H9 (cell line): ENCODE measurements at regions not wholly inside any gene's neighbourhood (a gene's known extent, or its start where the extent isn't known, plus 50 kb on each side); places are given as distances from the start of the nearest gene placed in this dataset.
A peak's percentile ranks its signal among the peaks of the same experiment; 100 is the strongest.

Experiments
- DNase-seq: peaks from one replicate; pipeline ENCODE4 v3.0.0-alpha.2; 2017
- H2AFZ ChIP-seq: one replicate; pipeline ENCODE4 v1.6.1; 2013; ENCODE audit warnings: mild to moderate bottlenecking, low read length, control low read depth, moderate library complexity
- H2AK5ac ChIP-seq: 2 replicates; pipeline ENCODE4 v1.6.1; 2013; ENCODE audit warnings: low read length, control low read depth, mixed read lengths; ENCODE audit not compliant: insufficient read length
- H2BK120ac ChIP-seq: one replicate; pipeline ENCODE4 v1.6.1; 2013; ENCODE audit warnings: low read depth, mild to moderate bottlenecking, low read length, control low read depth, inconsistent platforms; ENCODE audit not compliant: poor library complexity, severe bottlenecking
- H2BK12ac ChIP-seq: 2 replicates; pipeline ENCODE4 v1.6.1; 2013; ENCODE audit warnings: low read length, control low read depth, mixed read lengths, low read depth; ENCODE audit not compliant: insufficient read length
- H2BK15ac ChIP-seq: 2 replicates; pipeline ENCODE4 v1.6.1; 2013; ENCODE audit warnings: low read depth, low read length, control low read depth
- H2BK20ac ChIP-seq: one replicate; pipeline ENCODE4 v1.6.1; 2013; ENCODE audit warnings: low read depth, mild to moderate bottlenecking, low read length, control low read depth, inconsistent platforms; ENCODE audit not compliant: poor library complexity, severe bottlenecking
- H2BK5ac ChIP-seq: 2 replicates; pipeline ENCODE4 v1.6.1; 2013; ENCODE audit warnings: low read length, control low read depth, mixed read lengths; ENCODE audit not compliant: insufficient read length
- H3K14ac ChIP-seq: 2 replicates; pipeline ENCODE4 v1.6.1; 2013; ENCODE audit warnings: low read length, control low read depth; ENCODE audit not compliant: insufficient read depth
- H3K18ac ChIP-seq: 2 replicates; pipeline ENCODE4 v1.6.1; 2013; ENCODE audit warnings: low read depth, mild to moderate bottlenecking, mixed read lengths, low read length, control low read depth; ENCODE audit not compliant: insufficient read length
- H3K23ac ChIP-seq: 2 replicates; pipeline ENCODE4 v1.6.1; 2013; ENCODE audit warnings: low read length, control low read depth, mixed read lengths, low read depth; ENCODE audit not compliant: insufficient read length
- H3K23me2 ChIP-seq: 2 replicates; pipeline ENCODE4 v1.6.1; 2013; ENCODE audit warnings: low read depth, mild to moderate bottlenecking, mixed read lengths, low read length, control low read depth; ENCODE audit not compliant: insufficient read length, poor library complexity, severe bottlenecking
- H3K27ac ChIP-seq: 2 replicates; pipeline ENCODE4 v1.5.1; 2013; ENCODE audit warnings: low read length, control low read depth, mixed read lengths, low read depth; ENCODE audit not compliant: insufficient read length
- H3K27me3 ChIP-seq: 2 replicates; pipeline ENCODE4 v1.6.1; 2013; ENCODE audit warnings: low read length, control low read depth, inconsistent platforms; ENCODE audit not compliant: insufficient read depth
- H3K4ac ChIP-seq: 2 replicates; pipeline ENCODE4 v1.6.1; 2013; ENCODE audit warnings: low read depth, mild to moderate bottlenecking, control low read depth, inconsistent platforms, low read length, moderate library complexity
- H3K4me1 ChIP-seq: 2 replicates; pipeline ENCODE4 v1.6.1; 2013; ENCODE audit warnings: low read length, control low read depth, inconsistent platforms; ENCODE audit not compliant: insufficient read depth
- H3K4me2 ChIP-seq: 2 replicates; pipeline ENCODE4 v1.6.1; 2013; ENCODE audit warnings: low read length, control low read depth, mixed read lengths; ENCODE audit not compliant: insufficient read length, insufficient read depth
- H3K56ac ChIP-seq: 2 replicates; pipeline ENCODE4 v1.6.1; 2013; ENCODE audit warnings: low read depth, mild to moderate bottlenecking, mixed read lengths, low read length, control low read depth; ENCODE audit not compliant: insufficient read length
- H3K79me1 ChIP-seq: 2 replicates; pipeline ENCODE4 v1.6.1; 2013; ENCODE audit warnings: low read depth, mild to moderate bottlenecking, moderate library complexity, low read length, control low read depth, inconsistent platforms; ENCODE audit not compliant: insufficient read depth, poor library complexity, severe bottlenecking
- H3K79me2 ChIP-seq: 2 replicates; pipeline ENCODE4 v1.6.1; 2013; ENCODE audit warnings: low read length, control low read depth, inconsistent platforms; ENCODE audit not compliant: insufficient read depth
- H3K9ac ChIP-seq: 2 replicates; pipeline ENCODE4 v1.6.1; 2013; ENCODE audit warnings: low read length, control low read depth, mixed read lengths; ENCODE audit not compliant: insufficient read length; ENCODE audit errors: extremely low read depth
- H3K9me3 ChIP-seq: one replicate; pipeline ENCODE4 v1.6.1; 2013; ENCODE audit warnings: low read depth, low read length, inconsistent platforms; ENCODE audit not compliant: control insufficient read depth
- H3T11ph ChIP-seq: one replicate; pipeline ENCODE4 v1.6.1; 2013; ENCODE audit warnings: mild to moderate bottlenecking, low read length, control low read depth, inconsistent platforms
- H4K20me1 ChIP-seq: one replicate; pipeline ENCODE4 v1.6.1; 2013; ENCODE audit not compliant: control insufficient read depth, insufficient read length, insufficient read depth
- H4K5ac ChIP-seq: 2 replicates; pipeline ENCODE4 v1.6.1; 2013; ENCODE audit warnings: low read depth, mild to moderate bottlenecking, mixed read lengths, low read length, control low read depth; ENCODE audit not compliant: insufficient read length
- H4K8ac ChIP-seq: replicated peaks from 2 replicates; pipeline ENCODE4 v1.6.1; 2013; ENCODE audit warnings: low read length, control low read depth, mixed read lengths, low read depth; ENCODE audit not compliant: insufficient read length
- H4K91ac ChIP-seq: 2 replicates; pipeline ENCODE4 v1.6.1; 2013; ENCODE audit warnings: low read depth, mild to moderate bottlenecking, moderate library complexity, mixed read lengths, low read length, control low read depth; ENCODE audit not compliant: insufficient read length
- H3K27ac Mint-ChIP-seq, 3 experiments: 2 replicates in 2 of 3; 3 replicates in 1 of 3; pipeline ENCODE4 v1.8.0; 2020 to 2021; ENCODE audit warnings: mixed read lengths in 3 of 3, mild to moderate bottlenecking in 1 of 3, moderate library complexity in 1 of 3
- H3K27me3 Mint-ChIP-seq: 2 replicates; pipeline ENCODE4 v1.8.0; 2021; ENCODE audit warnings: low read depth, mild to moderate bottlenecking, moderate library complexity, mixed read lengths
- H3K36me3 Mint-ChIP-seq, 3 experiments: 2 replicates in 2 of 3; 3 replicates in 1 of 3; pipeline ENCODE4 v1.8.0; 2020 to 2021; ENCODE audit warnings: low read depth in 3 of 3, mixed read lengths in 3 of 3; ENCODE audit not compliant: insufficient read depth in 1 of 3
- H3K4me1 Mint-ChIP-seq, 2 experiments: 2 replicates each; pipeline ENCODE4 v1.8.0; 2020; ENCODE audit warnings: mixed read lengths in 2 of 2
- H3K4me3 Mint-ChIP-seq, 2 experiments: 2 replicates in 1 of 2; 3 replicates in 1 of 2; pipeline ENCODE4 v1.8.0; 2020 to 2021; ENCODE audit warnings: mild to moderate bottlenecking in 2 of 2, mixed read lengths in 2 of 2, moderate library complexity in 1 of 2
- H3K9me3 Mint-ChIP-seq, 2 experiments: 2 replicates in 1 of 2; 3 replicates in 1 of 2; pipeline ENCODE4 v1.8.0; 2020; ENCODE audit warnings: mild to moderate bottlenecking in 2 of 2, mixed read lengths in 2 of 2, moderate library complexity in 1 of 2
- WGBS: extraction: QIAGEN DNeasy Blood & Tissue Kit; methylation state at CpG from one replicate; pipeline ENCODE4 v1.1.7; 2013; ENCODE audit warnings: missing lambda C conversion rate, low lambda C conversion rate, mixed read lengths; ENCODE audit not compliant: insufficient read length; ENCODE audit errors: extremely low coverage; 5-methylcytosine and 5-hydroxymethylcytosine counted together
- TF ChIP-seq, protein P1 (sequence below): fragments of 200-600 bp; sonication (generic); conservative IDR thresholded peaks from 3 replicates; pipeline ENCODE4 v1.8.0; 2021; ENCODE audit warnings: antibody characterized with exemption, mild to moderate bottlenecking

DNA sequence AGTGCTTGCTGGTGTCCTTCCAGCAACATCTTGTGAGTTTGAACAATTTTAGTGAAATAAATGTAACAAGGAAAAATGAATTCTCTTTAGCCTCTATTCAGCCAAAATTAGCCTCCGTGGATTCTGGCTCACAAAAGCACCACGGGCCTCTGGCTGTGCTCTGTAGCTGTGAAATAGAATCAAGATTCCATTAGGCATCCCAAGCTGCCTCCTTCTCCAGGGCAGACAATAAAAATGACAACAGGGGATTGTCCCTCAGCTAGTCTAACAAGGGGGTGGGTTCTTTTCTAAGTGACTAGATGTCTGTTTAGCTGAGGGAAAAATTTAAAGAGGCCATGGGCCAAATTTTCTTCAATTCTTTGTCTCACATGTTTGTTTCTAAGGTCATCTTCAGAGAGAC, 254.7 kb upstream of the FIGN start:
- no peaks in the 10 kb centered on the region for H3K79me2 ChIP-seq
- H3K9me3 Mint-ChIP-seq = no peaks in the 10 kb centered on the region
- no peak overlapping the region for H4K5ac ChIP-seq
- no peaks in the 10 kb centered on the region for H3K79me1 ChIP-seq
- H2AFZ ChIP-seq = peak overlapping the region; percentile 25
- no peak overlapping the region for H2BK20ac ChIP-seq
- H3K23ac ChIP-seq = no peak overlapping the region
- H3K4me1 Mint-ChIP-seq = peaks cover 9 to 10% of the 10 kb centered on the region in 2 experiments
- WGBS = no CpG with 5 or more reads among the region's 2 CpGs
- H3K23me2 ChIP-seq = no peaks in the 10 kb centered on the region
- TF ChIP-seq, protein P1, sequence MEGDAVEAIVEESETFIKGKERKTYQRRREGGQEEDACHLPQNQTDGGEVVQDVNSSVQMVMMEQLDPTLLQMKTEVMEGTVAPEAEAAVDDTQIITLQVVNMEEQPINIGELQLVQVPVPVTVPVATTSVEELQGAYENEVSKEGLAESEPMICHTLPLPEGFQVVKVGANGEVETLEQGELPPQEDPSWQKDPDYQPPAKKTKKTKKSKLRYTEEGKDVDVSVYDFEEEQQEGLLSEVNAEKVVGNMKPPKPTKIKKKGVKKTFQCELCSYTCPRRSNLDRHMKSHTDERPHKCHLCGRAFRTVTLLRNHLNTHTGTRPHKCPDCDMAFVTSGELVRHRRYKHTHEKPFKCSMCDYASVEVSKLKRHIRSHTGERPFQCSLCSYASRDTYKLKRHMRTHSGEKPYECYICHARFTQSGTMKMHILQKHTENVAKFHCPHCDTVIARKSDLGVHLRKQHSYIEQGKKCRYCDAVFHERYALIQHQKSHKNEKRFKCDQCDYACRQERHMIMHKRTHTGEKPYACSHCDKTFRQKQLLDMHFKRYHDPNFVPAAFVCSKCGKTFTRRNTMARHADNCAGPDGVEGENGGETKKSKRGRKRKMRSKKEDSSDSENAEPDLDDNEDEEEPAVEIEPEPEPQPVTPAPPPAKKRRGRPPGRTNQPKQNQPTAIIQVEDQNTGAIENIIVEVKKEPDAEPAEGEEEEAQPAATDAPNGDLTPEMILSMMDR = no peak
- H2BK15ac ChIP-seq = no peak overlapping the region
- no peak overlapping the region for H3K56ac ChIP-seq
- no peak overlapping the region for H2BK12ac ChIP-seq
- no peak overlapping the region for H3K4me3 Mint-ChIP-seq
- H3K36me3 Mint-ChIP-seq = no peaks in the 10 kb centered on the region
- H3K27ac Mint-ChIP-seq = peak overlapping the region; percentile 18 to 69 (median 40); a peak in 2 of 7 replicates
- H3K4me2 ChIP-seq = no peak overlapping the region
- H4K91ac ChIP-seq = no peak overlapping the region
- H3K14ac ChIP-seq = no peak overlapping the region
- H4K8ac ChIP-seq = no peak overlapping the region
- H2BK5ac ChIP-seq = no peak overlapping the region
- no peak overlapping the region for H3K9ac ChIP-seq
- no peak overlapping the region for H2BK120ac ChIP-seq
- H3K27me3 Mint-ChIP-seq = no peaks in the 10 kb centered on the region
- no peaks in the 10 kb centered on the region for H3K9me3 ChIP-seq
- H2AK5ac ChIP-seq = no peak overlapping the region
- H4K20me1 ChIP-seq = no peaks in the 10 kb centered on the region
- H3K18ac ChIP-seq = no peak overlapping the region
- no peak for DNase-seq
- no peak overlapping the region for H3T11ph ChIP-seq
- H3K27ac ChIP-seq = no peak overlapping the region
- H3K27me3 ChIP-seq = no peaks in the 10 kb centered on the region
- no peaks in the 10 kb centered on the region for H3K4me1 ChIP-seq
- no peak overlapping the region for H3K4ac ChIP-seq
